Mesendoderm (in vitro differentiated cells): ENCODE measurements at regions not wholly inside any gene's neighbourhood (a gene's known extent, or its start where the extent isn't known, plus 50 kb on each side); places are given as distances from the start of the nearest gene placed in this dataset.
A peak's percentile ranks its signal among the peaks of the same experiment; 100 is the strongest.

ENCODE experiments used
- DNase-seq: peaks from one replicate; pipeline ENCODE4 v3.0.0; 2013
- H2AK5ac ChIP-seq: 2 replicates; pipeline ENCODE4 v1.6.1; 2013; ENCODE audit warnings: low read length, inconsistent platforms
- H2BK120ac ChIP-seq: 2 replicates; pipeline ENCODE4 v1.6.1; 2013; ENCODE audit warnings: low read depth, mild to moderate bottlenecking, low read length, moderate library complexity, mixed read lengths
- H2BK15ac ChIP-seq: replicated peaks from 2 replicates; pipeline ENCODE4 v1.6.1; 2013; ENCODE audit warnings: low read depth, mild to moderate bottlenecking, moderate library complexity
- H2BK5ac ChIP-seq: 2 replicates; pipeline ENCODE4 v1.6.1; 2013; ENCODE audit warnings: low read length, inconsistent platforms
- H3K18ac ChIP-seq: 2 replicates; pipeline ENCODE4 v1.6.1; 2013; ENCODE audit warnings: mild to moderate bottlenecking, low read length, mixed read lengths
- H3K23ac ChIP-seq: one replicate; pipeline ENCODE4 v1.6.1; 2013; ENCODE audit warnings: low read length
- H3K27ac ChIP-seq: 2 replicates; pipeline ENCODE4 v1.5.1; 2013; ENCODE audit warnings: low read depth, mild to moderate bottlenecking, inconsistent platforms, low read length, moderate library complexity
- H3K27me3 ChIP-seq: 2 replicates; pipeline ENCODE4 v1.6.1; 2013; ENCODE audit warnings: low read length, control low read depth, mild to moderate bottlenecking, inconsistent platforms; ENCODE audit not compliant: insufficient read depth, poor library complexity
- H3K36me3 ChIP-seq: 2 replicates; pipeline ENCODE4 v1.6.1; 2013; ENCODE audit warnings: low read length, inconsistent platforms; ENCODE audit not compliant: control insufficient read depth, insufficient read depth
- H3K4ac ChIP-seq: one replicate; pipeline ENCODE4 v1.6.1; 2013; ENCODE audit warnings: low read depth, mild to moderate bottlenecking, low read length, moderate library complexity
- H3K4me1 ChIP-seq: 2 replicates; pipeline ENCODE4 v1.6.1; 2013; ENCODE audit warnings: low read depth, low read length, inconsistent platforms; ENCODE audit not compliant: control insufficient read depth
- H3K4me2 ChIP-seq: 2 replicates; pipeline ENCODE4 v1.6.1; 2013; ENCODE audit warnings: low read length
- H3K4me3 ChIP-seq: 2 replicates; pipeline ENCODE4 v1.5.1; 2013; ENCODE audit warnings: mild to moderate bottlenecking, low read length
- H3K56ac ChIP-seq: one replicate; pipeline ENCODE4 v1.6.1; 2013; ENCODE audit warnings: low read length
- H3K79me1 ChIP-seq: 2 replicates; pipeline ENCODE4 v1.6.1; 2013; ENCODE audit warnings: low read length, inconsistent platforms
- H3K79me2 ChIP-seq: 2 replicates; pipeline ENCODE4 v1.6.1; 2013; ENCODE audit warnings: mild to moderate bottlenecking, low read length; ENCODE audit not compliant: control insufficient read depth, insufficient read depth
- H3K9ac ChIP-seq: 2 replicates; pipeline ENCODE4 v1.6.1; 2013; ENCODE audit warnings: low read length, inconsistent platforms
- H4K5ac ChIP-seq: one replicate; pipeline ENCODE4 v1.6.1; 2013; ENCODE audit warnings: low read length
- H4K8ac ChIP-seq: one replicate; pipeline ENCODE4 v1.6.1; 2013; ENCODE audit warnings: low read depth, mild to moderate bottlenecking, control low read depth, low read length, moderate library complexity
- WGBS: extraction: QIAGEN DNeasy Blood & Tissue Kit; methylation state at CpG from one replicate; pipeline ENCODE4 v1.1.7; 2013; ENCODE audit warnings: low lambda C conversion rate, missing lambda C conversion rate; ENCODE audit not compliant: insufficient coverage; ENCODE audit errors: extremely low coverage; 5-methylcytosine and 5-hydroxymethylcytosine counted together

- Histone ChIP-seq H3K79me2 (no peaks in the 10 kb centered on the region), H3K27me3 (no peaks in the 10 kb centered on the region), H3K18ac (no peak overlapping the region), H3K36me3 (no peaks in the 10 kb centered on the region), H2BK15ac (no peak overlapping the region), H3K4me3 (no peak overlapping the region), H2BK120ac (no peak overlapping the region), H3K9ac (no peak overlapping the region), H3K4me2 (no peak overlapping the region), H3K4me1 (no peaks in the 10 kb centered on the region), H3K79me1 (no peaks in the 10 kb centered on the region), H3K23ac (no peak overlapping the region), H2AK5ac (no peak overlapping the region), H3K4ac (no peak overlapping the region), H4K8ac (no peak overlapping the region), H2BK5ac (no peak overlapping the region), H3K56ac (no peak overlapping the region), H3K27ac (no peak overlapping the region), H4K5ac (no peak overlapping the region)
- WGBS: no CpG with 5 or more reads among the region's 12 CpGs
- no peak for DNase-seq
These were observed 80.5 kb upstream of the SIX2 start for GRCh38 chr2:45089554-45090261.

- Histone ChIP-seq H3K23ac (no peak overlapping the region), H2BK120ac (no peak overlapping the region), H3K56ac (no peak overlapping the region), H3K79me1 (no peaks in the 10 kb centered on the region), H4K5ac (no peak overlapping the region), H3K36me3 (no peaks in the 10 kb centered on the region), H3K4me1 (no peaks in the 10 kb centered on the region), H2AK5ac (no peak overlapping the region), H2BK15ac (no peak overlapping the region), H3K4ac (no peak overlapping the region), H3K9ac (no peak overlapping the region), H3K27ac (no peak overlapping the region), H4K8ac (no peak overlapping the region), H3K27me3 (no peaks in the 10 kb centered on the region), H3K79me2 (no peaks in the 10 kb centered on the region), H3K4me3 (no peak overlapping the region), H3K4me2 (no peak overlapping the region), H3K18ac (no peak overlapping the region), H2BK5ac (no peak overlapping the region)
- no CpG with 5 or more reads among the region's 4 CpGs for WGBS
- no peak for DNase-seq
These were observed 76.2 kb upstream of the SIX2 start for GRCh38 chr2:45085487-45085886.

- H4K8ac ChIP-seq: no peak overlapping the region
- no peak overlapping the region for H2AK5ac ChIP-seq
- H3K56ac ChIP-seq: no peak overlapping the region
- no peaks in the 10 kb centered on the region for H3K36me3 ChIP-seq
- H3K9ac ChIP-seq: no peak overlapping the region
- no peaks in the 10 kb centered on the region for H3K4me1 ChIP-seq
- H3K4ac ChIP-seq: no peak overlapping the region
- no peak overlapping the region for H2BK5ac ChIP-seq
- no peaks in the 10 kb centered on the region for H3K79me1 ChIP-seq
- H3K79me2 ChIP-seq: no peaks in the 10 kb centered on the region
- H4K5ac ChIP-seq: no peak overlapping the region
- H3K27ac ChIP-seq: no peak overlapping the region
- H2BK120ac ChIP-seq: no peak overlapping the region
- H3K27me3 ChIP-seq: no peaks in the 10 kb centered on the region
- no peak overlapping the region for H3K4me3 ChIP-seq
- H3K4me2 ChIP-seq: no peak overlapping the region
- WGBS: no CpG with 5 or more reads among the region's 8 CpGs
- no peak overlapping the region for H2BK15ac ChIP-seq
- no peak for DNase-seq
- no peak overlapping the region for H3K18ac ChIP-seq
- no peak overlapping the region for H3K23ac ChIP-seq
These were observed 75.2 kb upstream of the SIX2 start for GRCh38 chr2:45084361-45085020.

- H3K4me3 ChIP-seq: no peak overlapping the region
- H3K4me2 ChIP-seq: no peak overlapping the region
- H3K79me1 ChIP-seq: no peaks in the 10 kb centered on the region
- no peak overlapping the region for H2AK5ac ChIP-seq
- H3K27me3 ChIP-seq: no peaks in the 10 kb centered on the region
- no peaks in the 10 kb centered on the region for H3K79me2 ChIP-seq
- no CpG with 5 or more reads among the region's 4 CpGs for WGBS
- no peak overlapping the region for H2BK5ac ChIP-seq
- H3K9ac ChIP-seq: no peak overlapping the region
- DNase-seq: peak; percentile 20
- no peaks in the 10 kb centered on the region for H3K36me3 ChIP-seq
- H3K4ac ChIP-seq: no peak overlapping the region
- H3K4me1 ChIP-seq: no peaks in the 10 kb centered on the region
- no peak overlapping the region for H3K56ac ChIP-seq
- H4K5ac ChIP-seq: no peak overlapping the region
- H2BK15ac ChIP-seq: no peak overlapping the region
- peak overlapping the region; percentile 9 for H3K23ac ChIP-seq
- no peak overlapping the region for H4K8ac ChIP-seq
- H3K27ac ChIP-seq: no peak overlapping the region
- no peak overlapping the region for H2BK120ac ChIP-seq
- H3K18ac ChIP-seq: no peak overlapping the region
These were observed 73.9 kb upstream of the SIX2 start for GRCh38 chr2:45083175-45083574.

GRCh38 chr2:45074713-45075112 is 65.5 kb upstream of the SIX2 start:
- Histone ChIP-seq H4K5ac (no peak overlapping the region), H3K18ac (no peak overlapping the region), H3K27ac (peak overlapping the region; percentile 19), H3K36me3 (no peaks in the 10 kb centered on the region), H3K23ac (no peak overlapping the region), H2BK5ac (no peak overlapping the region), H3K4me3 (no peak overlapping the region), H3K4me1 (no peaks in the 10 kb centered on the region), H3K4me2 (no peak overlapping the region), H3K79me1 (no peaks in the 10 kb centered on the region), H2BK120ac (no peak overlapping the region), H3K27me3 (no peaks in the 10 kb centered on the region), H3K79me2 (no peaks in the 10 kb centered on the region), H3K56ac (no peak overlapping the region), H2BK15ac (no peak overlapping the region), H3K9ac (no peak overlapping the region), H2AK5ac (no peak overlapping the region), H3K4ac (no peak overlapping the region), H4K8ac (no peak overlapping the region)
- WGBS: no CpG with 5 or more reads among the region's 4 CpGs
- no peak for DNase-seq

- no peak overlapping the region for H3K4me3 ChIP-seq
- WGBS: no CpG with 5 or more reads among the region's 8 CpGs
- no peak overlapping the region for H3K4ac ChIP-seq
- H2BK5ac ChIP-seq: no peak overlapping the region
- H4K5ac ChIP-seq: no peak overlapping the region
- H3K79me1 ChIP-seq: no peaks in the 10 kb centered on the region
- no peaks in the 10 kb centered on the region for H3K79me2 ChIP-seq
- H2BK15ac ChIP-seq: no peak overlapping the region
- no peak overlapping the region for H3K9ac ChIP-seq
- no peaks in the 10 kb centered on the region for H3K27me3 ChIP-seq
- no peak overlapping the region for H2AK5ac ChIP-seq
- H3K18ac ChIP-seq: no peak overlapping the region
- no peaks in the 10 kb centered on the region for H3K36me3 ChIP-seq
- no peak for DNase-seq
- H3K27ac ChIP-seq: no peak overlapping the region
- no peak overlapping the region for H3K4me2 ChIP-seq
- H3K56ac ChIP-seq: no peak overlapping the region
- H2BK120ac ChIP-seq: no peak overlapping the region
- no peaks in the 10 kb centered on the region for H3K4me1 ChIP-seq
- H4K8ac ChIP-seq: no peak overlapping the region
- no peak overlapping the region for H3K23ac ChIP-seq
These were observed 63.6 kb upstream of the SIX2 start for GRCh38 chr2:45072862-45073237.
